Gastroesophageal sphincter (tissue), 4 donors: ENCODE measurements at regions not wholly inside any gene's neighbourhood (a gene's known extent, or its start where the extent isn't known, plus 50 kb on each side); places are given as distances from the start of the nearest gene placed in this dataset.

ENCODE experiments used
- ATAC-seq: fragments of 150-250 bp; one replicate; pipeline ENCODE4 v1.9.1; 2016; ENCODE audit warnings: mild to moderate bottlenecking, moderate library complexity
- H3K27ac ChIP-seq, 4 donors: fragments of 200-600 bp; sonication (generic) in 3 of 4; 1 replicate in 3 of 4; 2 replicates in 1 of 4; pipeline ENCODE4 v1.5.1; 2016 to 2019
- H3K27me3 ChIP-seq: fragments of 200-600 bp; sonication (generic); one replicate; pipeline ENCODE4 v1.5.1; 2019
- H3K36me3 ChIP-seq, 2 donors: fragments of 200-600 bp; sonication (generic); one replicate each; pipeline ENCODE4 v1.5.1; 2019; ENCODE audit warnings: control low read depth in 1 of 2
- H3K4me1 ChIP-seq, 3 donors: fragments of 200-600 bp; sonication (generic); 1 replicate in 2 of 3; 2 replicates in 1 of 3; pipeline ENCODE4 v1.5.1; 2016 to 2019; ENCODE audit warnings: control low read depth in 2 of 3
- H3K4me3 ChIP-seq, 2 donors: fragments of 200-600 bp; sonication (generic); one replicate each; pipeline ENCODE4 v1.5.1; 2019; ENCODE audit warnings: mild to moderate bottlenecking in 1 of 2, moderate library complexity in 1 of 2
- H3K9me3 ChIP-seq, 3 donors: fragments of 200-600 bp; sonication (generic); one replicate each; pipeline ENCODE4 v1.5.1; 2017 to 2019; ENCODE audit warnings: control low read depth in 2 of 3
- CTCF ChIP-seq, 4 experiments: fragments of 200-600 bp in 2 of 4; fragments of 450-650 bp in 2 of 4; sonication (generic) in 1 of 4; IDR thresholded peaks; one replicate each; pipeline ENCODE4 v1.5.1; 2017 to 2019; ENCODE audit warnings: antibody characterized with exemption in 4 of 4, mild to moderate bottlenecking in 2 of 4, moderate library complexity in 2 of 4
- EP300 ChIP-seq: sonication (generic); formaldehyde crosslinking; IDR thresholded peaks from one replicate; pipeline ENCODE4 v1.6.1; 2017; ENCODE audit warnings: antibody characterized with exemption, mild to moderate bottlenecking
- POLR2A ChIP-seq, 2 donors: fragments of 450-650 bp; IDR thresholded peaks; one replicate each; pipeline ENCODE4 v1.6.1; 2017; ENCODE audit warnings: antibody characterized with exemption in 2 of 2, mild to moderate bottlenecking in 2 of 2, moderate library complexity in 1 of 2
- POLR2AphosphoS5 ChIP-seq: sonication (generic); formaldehyde crosslinking; IDR thresholded peaks from one replicate; pipeline ENCODE4 v1.6.1; 2017; ENCODE audit warnings: antibody characterized with exemption
- WGBS, 2 donors: methylation state at CpG; one replicate each; pipeline ENCODE4 v1.1.5; 2018; ENCODE audit warnings: low coverage in 1 of 2; 5-methylcytosine and 5-hydroxymethylcytosine counted together

- no peak overlapping the region for H3K27ac ChIP-seq
- TF ChIP-seq CTCF (IDR thresholded peaks at IDR 0.05): no peak
- 58 to 89% methylated on average over 4 to 5 of the region's 7 CpGs for WGBS, 2 donors
- no peak for ATAC-seq
- no peaks in the 10 kb centered on the region for H3K27me3 ChIP-seq
- no peaks in the 10 kb centered on the region for H3K4me1 ChIP-seq
- H3K36me3 ChIP-seq: no peaks in the 10 kb centered on the region
- H3K4me3 ChIP-seq: no peak overlapping the region
- H3K9me3 ChIP-seq: peaks cover 0 to under 1% (median 0%) of the 10 kb centered on the region in 3 donors
These were observed 167.4 kb downstream of the C1D start for GRCh38 chr2:67895227-67895941.

DNA sequence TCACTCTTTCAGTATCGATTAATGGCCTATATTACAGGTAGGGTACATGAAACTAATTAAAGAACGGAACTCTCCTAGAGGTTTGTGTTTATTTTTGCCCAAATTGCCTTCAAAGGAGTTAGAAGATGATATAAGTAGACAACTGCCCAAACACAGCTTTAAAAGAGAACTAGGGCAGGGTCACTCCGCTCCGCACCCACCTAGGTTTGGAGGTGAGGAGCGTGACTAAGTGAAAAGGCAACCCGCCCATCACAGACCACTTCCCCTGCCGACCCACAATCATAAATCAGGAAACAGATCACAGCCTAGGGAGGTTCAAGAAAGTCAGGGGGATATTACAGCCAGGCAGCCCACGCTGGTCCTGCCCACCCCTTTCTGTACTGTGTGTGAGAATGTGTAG, 166.7 kb downstream of the C1D start:
- H3K4me3 ChIP-seq: no peak overlapping the region
- no peak overlapping the region for H3K27ac ChIP-seq
- H3K36me3 ChIP-seq: no peaks in the 10 kb centered on the region
- ATAC-seq: no peak
- H3K27me3 ChIP-seq: no peaks in the 10 kb centered on the region
- H3K4me1 ChIP-seq: no peaks in the 10 kb centered on the region
- 84 to 93% methylated on average over 4 to 8 of the region's 8 CpGs for WGBS, 2 donors
- TF ChIP-seq POLR2AphosphoS5: no peak
- no peak for TF ChIP-seq CTCF (IDR thresholded peaks at IDR 0.05)
- TF ChIP-seq POLR2A (IDR thresholded peaks at IDR 0.05): no peak
- TF ChIP-seq EP300: no peak
- peaks cover 0 to 7% (median 0%) of the 10 kb centered on the region in 3 donors for H3K9me3 ChIP-seq

GRCh38 chr2:67896476-67896875, 166.3 kb downstream of the C1D start:
- WGBS, 2 donors: 71 to 90% methylated on average over 2 of the region's 2 CpGs
- TF ChIP-seq POLR2AphosphoS5 (no peak), POLR2A (IDR thresholded peaks at IDR 0.05) (no peak), CTCF (IDR thresholded peaks at IDR 0.05) (no peak), EP300 (no peak)
- no peak for ATAC-seq

GRCh38 chr2:67898595-67898994, 164.2 kb downstream of the C1D start:
- H3K4me3 ChIP-seq: no peak overlapping the region
- H3K4me1 ChIP-seq: no peaks in the 10 kb centered on the region
- H3K9me3 ChIP-seq: peaks cover 0 to 8% (median 0%) of the 10 kb centered on the region in 3 donors
- H3K27ac ChIP-seq: no peak overlapping the region
- 78% methylated on average over 4 of the region's 4 CpGs; no CpG with 5 or more reads in 1 of the 2 donors for WGBS, 2 donors
- TF ChIP-seq CTCF (IDR thresholded peaks at IDR 0.05): no peak
- TF ChIP-seq EP300: no peak
- TF ChIP-seq POLR2A (IDR thresholded peaks at IDR 0.05): no peak
- TF ChIP-seq POLR2AphosphoS5: no peak
- H3K36me3 ChIP-seq: no peaks in the 10 kb centered on the region
- no peaks in the 10 kb centered on the region for H3K27me3 ChIP-seq
- ATAC-seq: no peak

More at GRCh38 chr2:67896476-67896875, 166.3 kb downstream of the C1D start:
- Histone ChIP-seq H3K36me3 (no peaks in the 10 kb centered on the region), H3K4me3 (no peak overlapping the region), H3K9me3 (peaks cover 0 to 8% (median 0%) of the 10 kb centered on the region in 3 donors), H3K4me1 (no peaks in the 10 kb centered on the region), H3K27me3 (no peaks in the 10 kb centered on the region), H3K27ac (no peak overlapping the region)

DNA sequence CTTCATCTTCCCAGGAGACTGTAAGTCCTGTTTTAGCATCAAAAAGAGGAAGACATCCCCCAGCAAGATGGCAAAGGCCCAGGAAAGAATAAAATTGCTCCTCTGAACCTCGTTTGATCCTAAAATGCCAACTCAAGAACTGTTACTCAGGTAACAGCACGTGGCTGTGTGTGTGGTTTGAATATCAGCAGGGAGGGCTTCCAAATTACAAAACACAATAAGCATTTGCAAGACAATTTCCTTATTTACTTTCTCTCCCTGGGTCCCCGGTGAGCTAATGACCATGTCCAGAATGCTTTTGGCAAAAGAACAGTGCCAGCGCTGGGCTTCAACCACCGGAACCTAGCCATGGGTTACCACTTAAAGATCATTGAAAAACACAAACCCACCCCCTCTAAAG, 163.6 kb downstream of the C1D start:
- Histone ChIP-seq H3K27ac (no peak overlapping the region), H3K27me3 (no peaks in the 10 kb centered on the region), H3K4me3 (no peak overlapping the region), H3K36me3 (no peaks in the 10 kb centered on the region), H3K9me3 (peaks cover 0 to 8% (median 0%) of the 10 kb centered on the region in 3 donors), H3K4me1 (no peaks in the 10 kb centered on the region)
- TF ChIP-seq POLR2A (IDR thresholded peaks at IDR 0.05): no peak
- WGBS, 2 donors: 53 to 73% methylated on average over 3 to 4 of the region's 5 CpGs
- no peak for ATAC-seq
